ENCODE measurements at regions not wholly inside any gene's neighbourhood (a gene's known extent, or its start where the extent isn't known, plus 50 kb on each side); places are given as distances from the start of the nearest gene placed in this dataset.
A peak's percentile ranks its signal among the peaks of the same experiment; 100 is the strongest.

DNA sequence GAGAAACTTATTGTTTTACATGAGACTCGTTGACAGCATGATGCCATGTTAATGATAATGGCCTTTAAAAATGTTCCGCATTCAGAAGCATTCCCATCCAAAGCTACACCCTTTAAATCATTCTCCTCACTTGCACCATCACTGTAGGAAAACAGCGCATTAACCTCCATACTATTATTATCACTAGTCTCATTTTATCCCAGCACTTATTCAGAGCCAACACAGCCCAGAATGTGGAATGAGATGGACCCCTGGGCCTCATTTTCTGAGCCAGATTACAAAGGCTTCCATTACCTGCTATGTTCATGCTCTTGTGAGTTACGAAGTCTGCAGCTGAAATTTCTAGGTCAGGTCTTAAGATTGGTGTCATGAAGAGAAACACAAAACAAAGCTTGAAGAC is 159.4 kb downstream of the HS3ST3A1 start:
- Histone ChIP-seq H3K27me3 (no peaks in the 10 kb centered on the region), H3K36me3 (no peaks in the 10 kb centered on the region), H3K4me1 (no peaks in the 10 kb centered on the region), H3K4me3 (ENCODE audit: low read depth, low read length) (no peak overlapping the region), H3K9me3 (no peaks in the 10 kb centered on the region)
- DNase-seq, result no peak
- TF ChIP-seq, protein P1, sequence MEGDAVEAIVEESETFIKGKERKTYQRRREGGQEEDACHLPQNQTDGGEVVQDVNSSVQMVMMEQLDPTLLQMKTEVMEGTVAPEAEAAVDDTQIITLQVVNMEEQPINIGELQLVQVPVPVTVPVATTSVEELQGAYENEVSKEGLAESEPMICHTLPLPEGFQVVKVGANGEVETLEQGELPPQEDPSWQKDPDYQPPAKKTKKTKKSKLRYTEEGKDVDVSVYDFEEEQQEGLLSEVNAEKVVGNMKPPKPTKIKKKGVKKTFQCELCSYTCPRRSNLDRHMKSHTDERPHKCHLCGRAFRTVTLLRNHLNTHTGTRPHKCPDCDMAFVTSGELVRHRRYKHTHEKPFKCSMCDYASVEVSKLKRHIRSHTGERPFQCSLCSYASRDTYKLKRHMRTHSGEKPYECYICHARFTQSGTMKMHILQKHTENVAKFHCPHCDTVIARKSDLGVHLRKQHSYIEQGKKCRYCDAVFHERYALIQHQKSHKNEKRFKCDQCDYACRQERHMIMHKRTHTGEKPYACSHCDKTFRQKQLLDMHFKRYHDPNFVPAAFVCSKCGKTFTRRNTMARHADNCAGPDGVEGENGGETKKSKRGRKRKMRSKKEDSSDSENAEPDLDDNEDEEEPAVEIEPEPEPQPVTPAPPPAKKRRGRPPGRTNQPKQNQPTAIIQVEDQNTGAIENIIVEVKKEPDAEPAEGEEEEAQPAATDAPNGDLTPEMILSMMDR (IDR thresholded peaks at IDR 0.05; ENCODE audit: low read depth, low read length), result no peak

DNA sequence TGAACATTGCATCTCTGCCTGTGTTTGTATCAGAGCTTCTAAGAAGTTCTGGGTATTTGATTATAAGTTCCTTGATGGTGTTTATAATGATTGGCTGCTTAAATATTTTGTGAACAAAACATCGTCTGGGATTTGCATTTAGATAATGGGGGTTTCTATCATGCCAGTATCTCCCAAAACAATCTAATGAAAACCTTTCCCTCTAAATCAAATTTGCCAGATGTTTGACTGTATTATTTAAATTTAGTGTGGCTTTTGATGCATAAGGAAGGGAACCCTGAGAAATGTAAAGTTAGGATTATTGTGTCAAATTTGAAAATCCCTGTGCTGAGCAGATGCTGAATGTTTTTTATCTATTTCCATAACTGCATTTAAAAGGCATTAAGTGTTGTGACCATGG is 159.9 kb downstream of the HS3ST3A1 start:
- H3K4me1 ChIP-seq, result no peaks in the 10 kb centered on the region
- DNase-seq, result no peak
- H3K36me3 ChIP-seq, result no peaks in the 10 kb centered on the region
- H3K9me3 ChIP-seq, result no peaks in the 10 kb centered on the region
- H3K4me3 ChIP-seq (ENCODE audit: low read depth, low read length), result no peak overlapping the region
- TF ChIP-seq, protein P1 (IDR thresholded peaks at IDR 0.05; ENCODE audit: low read depth, low read length), result no peak
- H3K27me3 ChIP-seq, result no peaks in the 10 kb centered on the region

DNA sequence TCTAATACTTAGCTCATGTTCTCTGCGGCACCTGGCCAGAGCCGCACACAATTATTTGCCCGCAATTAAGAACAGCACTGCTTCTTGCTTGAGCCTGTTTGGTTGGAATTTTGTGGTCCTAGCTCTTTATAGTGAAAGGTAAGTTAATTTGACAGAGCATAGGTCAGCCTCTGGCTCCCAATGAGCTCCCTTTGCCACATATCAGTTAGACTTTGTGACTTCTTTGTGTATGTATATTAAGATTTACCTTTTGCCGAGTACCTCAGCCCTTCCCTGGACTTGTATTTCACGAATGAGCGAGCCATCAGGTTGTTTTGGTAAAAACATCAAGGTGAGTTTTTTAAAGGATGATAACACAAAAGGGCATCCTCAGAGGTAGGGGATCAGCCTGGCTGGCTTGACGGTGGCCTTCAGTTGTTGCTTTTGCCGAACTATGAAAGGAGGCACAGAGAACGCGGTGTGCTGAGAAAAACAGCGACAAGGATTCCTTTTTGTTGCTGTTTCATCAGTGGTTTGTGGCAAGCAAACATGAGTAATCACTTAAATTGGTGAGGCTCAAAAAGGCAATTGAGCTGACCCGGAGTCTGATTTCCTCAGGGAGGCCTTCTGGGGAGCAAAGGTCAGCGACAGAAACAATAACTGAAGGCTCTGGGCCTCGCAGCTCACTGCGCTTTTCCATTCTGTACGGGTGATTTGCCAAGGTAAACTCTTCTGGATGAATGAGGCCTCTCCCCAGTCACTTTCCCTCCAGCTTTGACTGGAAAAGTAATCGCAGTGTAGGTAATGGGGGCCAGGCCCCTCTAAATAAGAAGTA is 163.6 kb downstream of the HS3ST3A1 start:
- Histone ChIP-seq H3K9me3 (no peaks in the 10 kb centered on the region), H3K27me3 (no peaks in the 10 kb centered on the region), H3K4me1 (no peaks in the 10 kb centered on the region), H3K36me3 (no peaks in the 10 kb centered on the region), H3K4me3 (ENCODE audit: low read depth, low read length) (no peak overlapping the region)
- no peak for DNase-seq
- TF ChIP-seq, protein P1 (IDR thresholded peaks at IDR 0.05; ENCODE audit: low read depth, low read length), result no peak

DNA sequence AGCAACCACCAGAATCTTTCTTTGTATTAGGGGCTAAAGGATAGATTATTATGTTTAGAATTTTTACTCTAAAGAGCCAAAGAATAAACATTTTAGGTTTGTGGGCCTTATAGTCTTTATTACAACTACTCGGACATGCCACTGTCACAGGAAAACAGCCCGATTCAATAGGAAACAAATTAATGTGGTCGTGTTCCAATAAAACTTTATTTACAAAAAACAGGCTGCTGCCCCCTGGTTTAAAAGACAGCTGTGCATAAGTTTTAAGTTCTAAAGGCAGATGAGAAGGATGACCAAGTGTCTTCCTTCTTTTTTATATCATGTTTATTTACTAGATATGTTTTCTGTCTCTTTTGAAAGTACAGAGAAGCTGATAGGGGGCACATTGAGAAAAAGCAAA is 166.5 kb downstream of the HS3ST3A1 start:
- Histone ChIP-seq H3K9me3 (no peaks in the 10 kb centered on the region), H3K4me3 (ENCODE audit: low read depth, low read length) (no peak overlapping the region), H3K36me3 (no peaks in the 10 kb centered on the region), H3K27me3 (no peaks in the 10 kb centered on the region), H3K4me1 (no peaks in the 10 kb centered on the region)
- DNase-seq, result no peak
- TF ChIP-seq, protein P1 (IDR thresholded peaks at IDR 0.05; ENCODE audit: low read depth, low read length), result no peak

DNA sequence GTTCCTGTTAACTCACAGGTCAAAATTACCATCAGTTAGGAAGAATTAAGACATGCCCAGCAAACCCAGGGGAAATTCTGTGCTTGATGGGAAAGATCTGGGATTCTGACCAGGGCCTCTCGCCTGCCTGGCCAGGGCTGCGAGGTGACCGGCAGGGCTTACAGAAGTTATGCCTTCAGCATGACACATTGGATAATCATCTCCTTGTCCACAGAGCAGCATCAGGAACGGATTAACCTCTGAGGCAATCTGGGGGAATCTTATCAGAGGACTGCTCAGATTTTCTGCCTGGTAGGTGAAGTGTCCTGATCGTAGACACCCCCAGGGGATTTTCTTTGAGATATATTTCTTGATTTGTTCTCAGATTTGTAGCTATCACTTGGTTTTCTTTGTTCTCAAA is 172.5 kb downstream of the HS3ST3A1 start:
- H3K36me3 ChIP-seq, result no peaks in the 10 kb centered on the region

DNA sequence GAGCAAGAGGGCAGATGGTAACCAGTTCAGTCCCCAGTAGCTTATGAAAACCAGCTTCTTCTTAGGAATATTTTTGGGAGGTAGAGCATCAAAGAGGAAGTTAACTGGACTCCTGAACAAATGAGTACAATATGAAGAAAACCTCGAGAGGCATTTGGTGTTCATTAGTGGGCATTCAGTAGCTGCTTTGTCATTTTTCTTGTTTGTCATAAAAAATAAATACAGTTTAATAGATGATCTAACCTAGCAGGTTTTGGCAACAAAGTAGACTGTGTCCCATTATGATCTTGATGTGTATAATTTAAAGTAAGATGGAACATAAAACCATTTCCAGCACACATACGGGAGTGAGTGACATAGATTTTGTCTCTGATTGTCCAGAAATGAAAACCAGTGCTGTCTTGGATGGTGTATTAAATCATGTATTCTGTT is 173.1 kb downstream of the HS3ST3A1 start:
- no peak for DNase-seq
- TF ChIP-seq, protein P1 (IDR thresholded peaks at IDR 0.05; ENCODE audit: low read depth, low read length), result no peak
- H3K4me3 ChIP-seq (ENCODE audit: low read depth, low read length), result no peak overlapping the region
- H3K9me3 ChIP-seq, result no peaks in the 10 kb centered on the region
- no peaks in the 10 kb centered on the region for H3K36me3 ChIP-seq
- no peaks in the 10 kb centered on the region for H3K27me3 ChIP-seq
- H3K4me1 ChIP-seq, result 0 out of 2 replicates have a peak, but pooled peaks cover 3% of the 10 kb centered on the region

More for the DNA sequence above, 172.5 kb downstream of the HS3ST3A1 start:
- TF ChIP-seq, protein P1 (IDR thresholded peaks at IDR 0.05; ENCODE audit: low read depth, low read length), result no peak
- DNase-seq, result peak; percentile 12
- Histone ChIP-seq H3K9me3 (no peaks in the 10 kb centered on the region), H3K4me1 (0 out of 2 replicates have a peak, but pooled peaks cover 3% of the 10 kb centered on the region), H3K27me3 (no peaks in the 10 kb centered on the region), H3K4me3 (ENCODE audit: low read depth, low read length) (no peak overlapping the region)
